ENCODE measurements at regions not wholly inside any gene's neighbourhood (a gene's known extent, or its start where the extent isn't known, plus 50 kb on each side); places are given as distances from the start of the nearest gene placed in this dataset.

GRCh38 chr20:40966516-40967185 lies 62.0 kb upstream of the TOP1 start (continued):
- TF ChIP-seq ZNF530 (CRISPR knock-in tag; IDR thresholded peaks at IDR 0.05; ENCODE audit: low read depth) (no peak), ZNF709 (CRISPR knock-in tag; IDR thresholded peaks at IDR 0.05) (no peak), TP53 (CRISPR knock-in tag; conservative IDR thresholded peaks at IDR 0.05) (no peak), RFXANK (CRISPR knock-in tag; IDR thresholded peaks at IDR 0.05) (no peak), HOXA5 (CRISPR knock-in tag; IDR thresholded peaks at IDR 0.05) (no peak), KLF16 (CRISPR knock-in tag; IDR thresholded peaks at IDR 0.05) (no peak), ZNF746 (CRISPR knock-in tag; IDR thresholded peaks at IDR 0.05) (no peak), KLF13 (CRISPR knock-in tag; IDR thresholded peaks at IDR 0.05) (no peak), ZFP36L2 (CRISPR knock-in tag; IDR thresholded peaks at IDR 0.05) (no peak), ZNF441 (CRISPR knock-in tag; IDR thresholded peaks at IDR 0.05; ENCODE audit: borderline replicate concordance) (0 out of 2 replicates have a peak, but pooled peaks have one; percentile 16), BRF2 (CRISPR knock-in tag; IDR thresholded peaks at IDR 0.05) (no peak), CEBPG (CRISPR knock-in tag; IDR thresholded peaks at IDR 0.05) (no peak), NFIB (CRISPR knock-in tag; IDR thresholded peaks at IDR 0.05; ENCODE audit: borderline replicate concordance) (no peak), ARNT2 (CRISPR knock-in tag; IDR thresholded peaks at IDR 0.05; ENCODE audit: low read depth) (no peak), ZFP91 (CRISPR knock-in tag; IDR thresholded peaks at IDR 0.05; ENCODE audit: borderline replicate concordance) (peak; percentile 29; the same call in 1 of the 2 replicates), THAP8 (CRISPR knock-in tag; IDR thresholded peaks at IDR 0.05; ENCODE audit: borderline replicate concordance) (no peak), CSRNP1 (CRISPR knock-in tag; IDR thresholded peaks at IDR 0.05) (no peak), HDAC1 (CRISPR knock-in tag; IDR thresholded peaks at IDR 0.05) (no peak), ZBTB3 (CRISPR knock-in tag; IDR thresholded peaks at IDR 0.05; ENCODE audit: borderline replicate concordance, low read depth) (no peak), SMARCC2 (IDR thresholded peaks at IDR 0.05) (no peak), RERE (CRISPR knock-in tag; IDR thresholded peaks at IDR 0.05; ENCODE audit: low read depth) (no peak)
